HEK293T (cell line): ENCODE measurements at regions not wholly inside any gene's neighbourhood (a gene's known extent, or its start where the extent isn't known, plus 50 kb on each side); places are given as distances from the start of the nearest gene placed in this dataset.

Experiments
- BHLHE40 ChIP-seq: fragments of 450-650 bp; IDR thresholded peaks from 2 replicates; pipeline ENCODE4 v1.6.1; 2016; ENCODE audit warnings: mild to moderate bottlenecking, moderate library complexity, borderline replicate concordance
- FOXA1 ChIP-seq: fragments of 450-650 bp; IDR thresholded peaks from 2 replicates; pipeline ENCODE4 v1.6.1; 2016; ENCODE audit warnings: mild to moderate bottlenecking
- FOXK2 ChIP-seq: fragments of 450-650 bp; IDR thresholded peaks from 2 replicates; pipeline ENCODE4 v1.6.1; 2016; ENCODE audit warnings: mild to moderate bottlenecking
- HDGF ChIP-seq: fragments of 450-650 bp; IDR thresholded peaks from 2 replicates; pipeline ENCODE4 v1.6.1; 2017; ENCODE audit warnings: antibody characterized with exemption, borderline replicate concordance
- L3MBTL2 ChIP-seq: fragments of 450-650 bp; conservative IDR thresholded peaks from 2 replicates; pipeline ENCODE4 v1.6.1; 2016; ENCODE audit warnings: mild to moderate bottlenecking
- ZNF384 ChIP-seq: fragments of 450-650 bp; IDR thresholded peaks from 2 replicates; pipeline ENCODE4 v1.6.1; 2016

GRCh38 chr7:155166108-155166507 is 96.0 kb downstream of the HTR5A start:
- TF ChIP-seq L3MBTL2 (no peak), FOXK2 (no peak), ZNF384 (no peak), BHLHE40 (no peak), FOXA1 (no peak), HDGF (no peak)
